ENCODE measurements at regions not wholly inside any gene's neighbourhood (a gene's known extent, or its start where the extent isn't known, plus 50 kb on each side); places are given as distances from the start of the nearest gene placed in this dataset.
"Not testable (repeated sequence)": the region's sequence is repeated elsewhere in the genome, so short reads cannot be mapped to it uniquely, and the experiment has no call there.

- DNase-seq (ENCODE audit: low read depth in 4 of 4, low spot score in 1 of 4) = no peak
Measured at GRCh38 chr17:77085926-77086432, 54.8 kb upstream of the SEC14L1 start.

- DNase-seq (ENCODE audit: low read depth in 4 of 4, low spot score in 1 of 4) = peak; percentile 64 to 78 (median 76)
Measured at GRCh38 chr17:77086433-77087010, 54.2 kb upstream of the SEC14L1 start.

- no peak for DNase-seq (ENCODE audit: low read depth in 4 of 4, low spot score in 1 of 4)
Measured at GRCh38 chr17:77087650-77088454, 52.9 kb upstream of the SEC14L1 start.

GRCh38 chr17:77088455-77089123 is 52.2 kb upstream of the SEC14L1 start:
- DNase-seq (ENCODE audit: low read depth in 4 of 4, low spot score in 1 of 4) = peak; percentile 59 to 80 (median 70)

GRCh38 chr17:77089124-77089490 is 51.7 kb upstream of the SEC14L1 start:
- DNase-seq (ENCODE audit: low read depth in 4 of 4, low spot score in 1 of 4) = no peak

- DNase-seq (ENCODE audit: low read depth in 4 of 4, low spot score in 1 of 4) = not testable (repeated sequence)
Measured at GRCh38 chr17:77089949-77090348, 50.8 kb upstream of the SEC14L1 start.

- no peak for DNase-seq (ENCODE audit: low read depth in 4 of 4, low spot score in 1 of 4)
Measured at GRCh38 chr17:77090476-77090875, 50.3 kb upstream of the SEC14L1 start.
